GM19452 (cell line): ENCODE measurements at regions not wholly inside any gene's neighbourhood (a gene's known extent, or its start where the extent isn't known, plus 50 kb on each side); places are given as distances from the start of the nearest gene placed in this dataset.

Experiments
- ATAC-seq: cut with Tn5 transposase; IDR thresholded peaks from one replicate; pipeline ENCODE4 v1.9.1; 2021; ENCODE audit not compliant: unreplicated experiment

- no peak for ATAC-seq
These were observed 951.3 kb upstream of the SEMA6D start for GRCh38 chr15:46766021-46766420.

DNA sequence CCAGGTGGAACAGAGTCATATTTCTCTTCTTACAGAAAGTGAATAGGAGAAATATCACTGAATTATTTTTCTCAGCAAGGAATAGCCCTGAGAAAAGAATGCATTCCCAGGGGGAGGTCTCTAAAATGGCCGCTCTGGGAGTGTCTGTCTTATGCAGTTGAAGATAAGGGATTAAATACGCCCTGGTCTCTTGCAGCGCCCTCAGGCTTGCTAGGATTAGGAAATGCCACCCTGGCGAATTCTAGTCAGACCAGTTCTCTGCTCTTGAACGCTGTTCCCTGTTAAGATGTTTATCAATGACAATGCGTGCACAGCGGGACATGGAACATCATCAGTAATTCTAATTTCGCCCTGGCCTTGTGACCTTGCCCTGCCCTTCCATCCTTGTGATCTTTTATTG lies 949.0 kb upstream of the SEMA6D start:
- ATAC-seq = no peak

DNA sequence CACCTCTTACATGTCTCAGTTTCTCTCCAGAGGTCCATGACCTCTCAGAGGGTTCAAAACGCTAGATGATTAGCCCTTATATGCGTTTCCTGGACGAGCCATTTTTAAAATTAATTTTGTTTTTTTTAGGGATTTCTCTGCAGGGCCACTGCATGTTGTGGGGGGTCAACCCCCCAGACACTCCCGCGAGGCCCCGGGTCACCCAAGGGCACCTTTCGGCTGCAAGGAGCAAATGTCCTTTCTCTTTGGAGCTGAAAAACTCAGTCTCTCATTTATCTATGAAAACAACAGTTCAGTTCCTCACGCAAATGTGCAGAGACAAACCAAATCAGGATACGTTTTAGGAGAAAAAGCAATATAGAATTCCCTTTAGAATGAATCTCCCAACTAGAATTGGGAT lies 944.3 kb upstream of the SEMA6D start:
- no peak for ATAC-seq

- no peak for ATAC-seq
These were observed 938.4 kb upstream of the SEMA6D start for GRCh38 chr15:46778876-46779275.

DNA sequence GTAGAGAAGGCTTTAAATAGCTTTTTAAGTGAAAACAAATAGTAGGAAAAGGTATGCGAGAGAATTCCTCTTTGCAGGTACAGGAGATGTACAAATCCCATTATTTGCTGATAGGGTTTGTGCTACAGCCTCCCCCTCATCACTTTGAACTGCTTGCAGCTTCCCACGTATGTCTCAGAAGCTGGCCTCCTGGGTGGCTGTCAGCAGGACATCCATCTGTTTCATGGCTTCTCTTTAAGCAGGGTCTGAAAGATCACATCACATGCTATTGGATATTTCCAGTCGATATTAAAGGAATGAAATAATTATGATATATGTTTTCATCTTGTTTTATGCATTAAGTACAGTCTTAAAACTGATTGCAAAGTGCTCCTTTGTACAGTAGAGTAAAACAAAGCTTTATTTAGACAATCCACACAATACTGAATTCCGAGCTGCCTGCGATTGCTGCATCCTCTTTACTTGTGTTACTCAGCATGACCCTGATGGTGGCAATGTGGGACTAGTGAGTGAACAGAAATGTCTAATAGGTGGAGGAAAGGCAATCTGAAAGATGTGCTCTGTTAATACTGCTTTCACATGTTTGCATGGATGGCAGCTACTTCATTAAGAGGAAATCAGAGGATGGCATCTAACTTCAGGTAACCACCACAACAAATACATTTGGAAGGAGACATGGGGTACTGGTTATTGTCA lies 930.6 kb upstream of the SEMA6D start:
- no peak for ATAC-seq

DNA sequence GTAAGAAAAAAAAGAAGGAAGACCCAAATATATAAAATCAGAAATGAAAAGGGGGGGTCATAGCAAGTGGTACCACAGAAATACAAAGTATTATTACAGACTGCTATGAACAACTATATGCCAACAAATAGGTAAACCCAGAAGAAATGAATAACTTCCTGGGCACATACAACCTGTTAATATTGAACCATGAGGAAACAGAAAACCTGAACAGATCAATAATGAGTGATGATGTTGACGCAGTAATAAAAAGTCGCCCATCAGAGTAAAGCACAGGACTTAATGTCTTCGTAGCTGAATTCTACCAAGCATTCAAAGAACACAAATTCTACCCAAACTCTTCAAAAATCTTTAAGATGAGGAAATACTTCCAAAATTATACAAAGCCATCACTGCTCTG lies 921.6 kb upstream of the SEMA6D start:
- no peak for ATAC-seq

DNA sequence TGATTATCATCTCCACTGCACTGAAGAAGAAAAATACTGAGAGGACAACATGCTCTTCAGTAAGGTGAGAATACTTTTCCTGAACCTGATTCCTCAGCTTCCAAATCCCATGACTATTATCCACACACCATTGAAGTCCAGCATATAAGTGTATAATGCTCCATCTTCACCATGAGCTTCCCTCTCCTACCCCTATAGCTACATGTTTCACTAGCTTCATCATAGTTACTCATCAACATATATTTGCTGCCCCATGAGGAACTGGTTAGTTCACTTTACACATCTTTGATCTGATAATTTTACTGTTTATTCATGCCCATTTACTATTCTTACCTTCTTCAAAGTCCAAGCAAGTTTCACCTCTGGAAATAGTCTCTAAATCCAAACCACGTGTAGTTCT lies 908.5 kb upstream of the SEMA6D start:
- no peak for ATAC-seq

- no peak for ATAC-seq
These were observed 902.1 kb upstream of the SEMA6D start for GRCh38 chr15:46815240-46815639.

GRCh38 chr15:46815765-46816164 lies 901.5 kb upstream of the SEMA6D start:
- ATAC-seq = no peak

- ATAC-seq = no peak
These were observed 868.6 kb upstream of the SEMA6D start for GRCh38 chr15:46848704-46849103.

GRCh38 chr15:46853600-46853999 lies 863.7 kb upstream of the SEMA6D start:
- ATAC-seq = no peak

- no peak for ATAC-seq
These were observed 862.7 kb upstream of the SEMA6D start for GRCh38 chr15:46854564-46854963.

GRCh38 chr15:46855388-46855787 lies 861.9 kb upstream of the SEMA6D start:
- no peak for ATAC-seq

GRCh38 chr15:46856839-46857502 lies 860.3 kb upstream of the SEMA6D start:
- ATAC-seq = no peak

DNA sequence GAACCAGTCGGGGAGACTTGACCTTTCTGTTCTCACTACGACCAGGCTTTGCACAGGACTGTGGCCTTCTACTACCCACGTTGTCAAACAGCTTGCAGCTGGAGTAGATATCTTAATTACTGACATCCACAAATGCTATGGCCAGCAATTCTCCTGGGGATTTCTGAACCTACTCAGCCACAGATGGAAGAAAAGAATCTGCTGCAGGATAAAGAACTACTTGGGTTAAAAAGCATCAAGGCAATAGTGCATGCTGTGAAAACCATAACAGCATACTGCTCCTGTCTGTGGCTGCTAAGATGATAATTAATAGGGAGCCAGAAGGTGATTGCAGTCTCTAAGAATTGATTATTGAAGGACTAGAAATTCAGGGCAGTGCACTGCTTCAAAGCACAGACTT lies 859.2 kb upstream of the SEMA6D start:
- no peak for ATAC-seq

DNA sequence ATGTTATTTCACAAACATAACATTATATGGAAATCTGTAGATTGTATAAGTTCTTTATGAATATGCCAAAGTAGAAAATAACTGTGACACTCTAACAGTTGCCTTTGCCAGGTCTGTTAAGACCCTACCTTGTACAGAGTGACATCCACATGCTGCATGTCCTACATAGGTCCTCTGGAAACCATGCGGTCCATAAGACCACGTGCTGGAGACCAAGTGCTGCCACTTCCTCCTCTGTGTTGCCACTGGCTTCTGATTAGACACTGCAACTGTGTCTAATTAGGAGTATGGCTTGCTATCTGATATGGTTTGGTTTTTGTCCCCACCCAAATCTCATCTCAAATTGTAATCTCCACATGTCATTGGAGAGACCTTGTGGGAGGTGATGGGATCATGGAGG lies 855.5 kb upstream of the SEMA6D start:
- no peak for ATAC-seq

- no peak for ATAC-seq
These were observed 852.1 kb upstream of the SEMA6D start for GRCh38 chr15:46865155-46865554.

- ATAC-seq = no peak
These were observed 844.9 kb upstream of the SEMA6D start for GRCh38 chr15:46872286-46872980.

DNA sequence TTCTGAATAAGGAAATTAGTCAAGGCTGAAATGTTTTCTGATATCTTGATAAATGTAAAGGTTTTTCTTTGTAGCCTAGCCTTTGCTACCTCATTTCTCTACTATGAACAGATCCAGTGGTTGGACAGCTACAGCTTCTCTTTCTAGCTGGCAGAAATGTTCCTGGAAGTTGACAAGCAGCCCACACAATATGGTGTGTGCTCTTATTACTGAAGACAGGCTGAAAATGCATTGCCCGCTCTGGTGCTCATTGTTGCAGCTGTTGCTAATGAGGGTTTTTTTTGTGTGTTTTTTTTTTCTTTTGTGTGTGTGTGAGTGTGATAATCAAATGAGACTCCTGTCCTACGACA lies 844.3 kb upstream of the SEMA6D start:
- ATAC-seq = no peak

DNA sequence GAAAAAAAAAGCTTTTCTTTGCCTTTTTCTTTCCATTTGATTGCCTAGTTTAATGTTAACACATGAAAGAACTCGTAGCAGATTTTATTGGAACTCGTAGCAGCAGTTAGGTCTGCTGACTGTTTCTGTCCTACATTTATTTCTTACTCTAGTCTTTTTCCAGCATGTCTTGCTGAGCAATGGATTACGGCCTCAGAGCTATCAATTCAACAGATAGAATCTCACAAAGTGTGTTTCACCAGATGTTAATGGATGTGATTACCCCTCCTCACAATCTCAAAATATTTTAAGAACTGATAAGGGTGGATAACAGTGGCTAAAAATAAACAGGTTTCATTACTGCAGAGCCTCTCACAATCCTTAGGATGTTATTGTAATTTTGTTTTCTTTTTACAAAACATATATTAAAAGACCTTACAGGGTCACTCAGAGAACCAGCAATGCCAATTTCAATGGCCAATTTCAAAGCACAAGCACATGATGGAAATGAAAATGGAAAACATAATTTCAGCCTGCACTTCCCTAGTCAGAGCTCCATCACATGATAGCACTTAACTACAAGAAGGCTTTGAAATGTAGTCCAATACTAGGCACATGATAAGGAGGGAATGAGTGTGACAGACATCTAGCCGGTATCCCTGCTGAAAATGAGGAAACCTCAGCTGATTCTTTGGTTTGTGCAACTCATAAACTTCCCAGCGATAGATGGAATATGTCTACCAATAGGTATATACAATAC lies 838.1 kb upstream of the SEMA6D start:
- ATAC-seq = no peak

DNA sequence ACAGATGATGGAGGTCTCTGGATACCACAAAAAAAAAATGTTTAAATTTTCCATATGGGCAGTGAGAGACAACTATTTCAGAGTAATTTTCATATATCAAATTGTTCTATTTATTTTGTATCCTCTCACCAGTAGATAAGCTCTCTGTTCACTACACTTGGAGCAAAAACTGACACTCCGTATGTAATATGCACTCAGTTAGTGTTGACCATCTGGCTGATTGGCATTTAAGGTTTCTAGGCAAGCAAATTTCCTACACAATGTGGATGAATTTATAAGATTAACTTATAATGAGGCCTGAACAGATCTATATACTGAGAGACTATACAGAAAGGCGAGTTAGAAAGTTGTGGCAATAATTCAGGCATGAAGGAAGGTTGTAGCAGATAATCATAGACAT lies 836.5 kb upstream of the SEMA6D start:
- no peak for ATAC-seq
